GM12892 (cell line): ENCODE measurements at regions not wholly inside any gene's neighbourhood (a gene's known extent, or its start where the extent isn't known, plus 50 kb on each side); places are given as distances from the start of the nearest gene placed in this dataset.

Experiments used
- POLR2AphosphoS5 ChIP-seq: IDR thresholded peaks from 2 replicates; pipeline ENCODE4 v1.6.1; 2011; ENCODE audit warnings: low read depth, low read length, control low read depth
- TAF1 ChIP-seq: IDR thresholded peaks from 2 replicates; pipeline ENCODE4 v1.6.1; 2011; ENCODE audit warnings: low read depth, mild to moderate bottlenecking, control low read depth, low read length, borderline replicate concordance

DNA sequence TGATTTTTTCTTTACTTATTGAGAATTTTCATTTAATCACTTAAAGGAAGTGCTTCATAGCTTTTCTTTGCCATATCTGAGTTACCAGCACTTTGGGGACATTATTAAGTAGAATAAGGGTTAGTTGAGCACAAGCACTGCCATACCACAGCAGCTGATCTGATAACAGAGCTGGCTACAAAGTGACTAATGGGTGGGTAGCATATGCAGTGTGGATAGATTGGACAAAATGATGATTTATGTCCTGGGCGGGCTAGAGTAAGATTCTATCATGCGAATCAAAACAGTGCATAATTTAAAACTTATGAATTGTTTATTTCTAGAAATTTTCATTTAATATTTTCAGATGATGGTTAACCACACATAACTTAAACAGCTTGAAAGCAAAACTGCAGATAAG is 102.2 kb upstream of the SNX7 start:
- TF ChIP-seq POLR2AphosphoS5 (no peak), TAF1 (no peak)
